HL-60 (cell line): ENCODE measurements at regions not wholly inside any gene's neighbourhood (a gene's known extent, or its start where the extent isn't known, plus 50 kb on each side); places are given as distances from the start of the nearest gene placed in this dataset.

Experiments used
- DNase-seq, 2 experiments: peaks; one replicate each; pipeline ENCODE4 v3.0.0-alpha.2; 2010 to 2020; ENCODE audit warnings: low read depth in 1 of 2, low spot score in 1 of 2
- H3K27ac ChIP-seq: fragments of 250-450 bp; sonication (Bioruptor Pico); replicated peaks from 2 replicates; pipeline ENCODE4 v1.5.1; 2020; ENCODE audit warnings: mild to moderate bottlenecking, moderate library complexity
- H3K27me3 ChIP-seq: fragments of 250-450 bp; sonication (Bioruptor Pico); 2 replicates; pipeline ENCODE4 v1.5.1; 2021; ENCODE audit warnings: mild to moderate bottlenecking, moderate library complexity; ENCODE audit not compliant: insufficient read depth, poor library complexity, severe bottlenecking
- H3K4me3 ChIP-seq: replicated peaks from 2 replicates; pipeline ENCODE4 v1.5.1; 2011; ENCODE audit warnings: mild to moderate bottlenecking, control low read depth, low read length; ENCODE audit not compliant: insufficient read depth
- CTCF ChIP-seq: IDR thresholded peaks from one replicate; pipeline ENCODE4 v1.5.1; 2011; ENCODE audit warnings: low read length, control low read depth, inconsistent platforms; ENCODE audit not compliant: insufficient read depth
- GABPA ChIP-seq: IDR thresholded peaks from 2 replicates; pipeline ENCODE4 v1.6.1; 2012; ENCODE audit warnings: low read depth
- POLR2AphosphoS5 ChIP-seq: IDR thresholded peaks from 2 replicates; pipeline ENCODE4 v1.6.1; 2012; ENCODE audit warnings: low read depth
- REST ChIP-seq: IDR thresholded peaks from 2 replicates; pipeline ENCODE4 v1.6.1; 2012; ENCODE audit warnings: low read depth; ENCODE audit not compliant: insufficient replicate concordance
- SPI1 ChIP-seq: IDR thresholded peaks from 2 replicates; pipeline ENCODE4 v1.6.1; 2012; ENCODE audit warnings: low read depth, mild to moderate bottlenecking, borderline replicate concordance

- no peak overlapping the region for H3K4me3 ChIP-seq
- peak; percentile 41 to 75 for DNase-seq
- TF ChIP-seq CTCF (peak; percentile 61), POLR2AphosphoS5 (no peak)
- H3K27me3 ChIP-seq, result no peaks in the 10 kb centered on the region
- H3K27ac ChIP-seq, result no peak overlapping the region; the same call in 1 of the 2 replicates
Observed at GRCh38 chr11:119533921-119534736, 111.2 kb upstream of the THY1 start.

DNA sequence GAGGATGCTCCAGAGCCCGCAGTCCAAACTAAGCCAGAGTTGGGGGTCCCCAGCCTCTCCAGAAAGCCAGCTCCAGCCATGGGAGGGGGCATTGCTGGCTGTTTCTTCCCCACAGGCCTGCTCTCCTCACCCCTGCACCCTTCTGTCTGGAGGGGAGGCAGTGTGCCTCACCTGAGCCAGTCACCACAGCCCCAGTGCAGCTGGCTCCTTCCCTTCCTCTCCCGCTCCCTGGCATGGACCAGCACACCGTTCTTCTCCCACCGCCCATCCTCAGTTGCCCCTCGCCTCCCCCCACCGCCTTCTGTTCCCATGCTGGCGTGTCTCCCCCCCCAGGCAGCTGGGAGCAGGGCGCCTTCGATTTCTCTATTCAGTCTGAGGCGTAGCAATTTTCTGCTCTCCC is 110.5 kb upstream of the THY1 start:
- Histone ChIP-seq H3K27ac (no peak overlapping the region), H3K4me3 (no peak overlapping the region), H3K27me3 (no peaks in the 10 kb centered on the region)
- no peak for DNase-seq
- no peak for TF ChIP-seq SPI1
- no peak for TF ChIP-seq POLR2AphosphoS5
- TF ChIP-seq CTCF, result no peak
- no peak for TF ChIP-seq REST
- no peak for TF ChIP-seq GABPA

GRCh38 chr11:119532551-119532950 is 109.6 kb upstream of the THY1 start:
- DNase-seq, result no peak
- TF ChIP-seq SPI1, result no peak
- no peak for TF ChIP-seq POLR2AphosphoS5
- TF ChIP-seq CTCF, result no peak
- no peak for TF ChIP-seq GABPA
- TF ChIP-seq REST, result no peak
- Histone ChIP-seq H3K27ac (no peak overlapping the region), H3K27me3 (no peaks in the 10 kb centered on the region), H3K4me3 (no peak overlapping the region)

DNA sequence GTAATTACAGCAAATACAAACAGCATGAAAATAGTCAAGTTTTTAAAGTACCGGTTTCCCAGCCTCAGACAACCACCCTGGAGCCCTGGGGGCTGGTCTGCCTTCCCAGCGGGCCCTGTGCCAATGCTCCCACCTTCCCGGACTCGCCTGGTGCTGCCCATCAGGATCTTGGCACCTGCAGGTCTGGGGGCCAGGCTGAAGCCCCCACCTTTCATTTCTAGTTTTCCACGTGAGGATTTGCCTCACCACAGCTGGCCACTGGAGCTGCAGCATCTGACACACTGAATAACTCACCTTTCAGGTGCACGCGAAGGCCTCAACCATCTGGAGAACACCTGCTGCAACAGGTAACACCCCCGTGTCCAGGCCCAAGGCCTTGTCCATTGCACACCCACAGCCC is 108.7 kb upstream of the THY1 start:
- no peaks in the 10 kb centered on the region for H3K27me3 ChIP-seq
- TF ChIP-seq REST (no peak), CTCF (no peak), GABPA (no peak), SPI1 (no peak), POLR2AphosphoS5 (no peak)
- no peak for DNase-seq
- no peak overlapping the region for H3K27ac ChIP-seq
- no peak overlapping the region for H3K4me3 ChIP-seq
